ENCODE measurements at regions not wholly inside any gene's neighbourhood (a gene's known extent, or its start where the extent isn't known, plus 50 kb on each side); places are given as distances from the start of the nearest gene placed in this dataset.

GRCh38 chr4:125639182-125639621 is 324.4 kb downstream of the FAT4 start:
- no peak for TF ChIP-seq CTCF (IDR thresholded peaks at IDR 0.05; ENCODE audit: low read depth, low read length, poor library complexity, severe bottlenecking)
- TF ChIP-seq EZH2phosphoT487 (IDR thresholded peaks at IDR 0.05; ENCODE audit: borderline replicate concordance, low read length) = no peak
